GM10266 (cell line): ENCODE measurements at regions not wholly inside any gene's neighbourhood (a gene's known extent, or its start where the extent isn't known, plus 50 kb on each side); places are given as distances from the start of the nearest gene placed in this dataset.

Experiments
- DNase-seq: peaks from one replicate; pipeline ENCODE4 v3.0.0; 2012; ENCODE audit errors: extremely low spot score
- TF ChIP-seq, protein P1 (sequence below): IDR thresholded peaks from 2 replicates; pipeline ENCODE4 v1.5.1; 2012; ENCODE audit warnings: mild to moderate bottlenecking, low read depth; ENCODE audit not compliant: control insufficient read depth, insufficient read depth; ENCODE audit errors: missing control alignments

DNA sequence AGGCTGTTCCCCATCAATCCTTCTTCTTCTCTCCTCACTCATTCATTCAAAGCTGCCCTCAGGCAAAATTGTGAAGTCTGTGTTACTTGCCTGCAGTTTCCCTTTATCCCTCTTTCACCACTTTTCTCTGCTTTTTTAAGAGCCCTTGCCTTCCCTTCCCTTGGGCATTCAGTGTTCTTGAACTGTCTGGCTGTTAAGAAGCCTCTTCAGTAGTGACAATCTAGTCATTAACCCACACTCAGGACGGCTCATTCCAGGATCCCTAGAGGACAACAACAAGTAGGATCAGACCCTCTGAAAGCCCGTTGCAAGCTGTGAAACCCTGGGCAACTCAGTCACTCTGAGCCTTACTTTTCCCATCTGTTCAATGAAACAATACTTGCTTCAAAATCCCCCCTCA lies 615.7 kb downstream of the EPHA4 start:
- TF ChIP-seq, protein P1, sequence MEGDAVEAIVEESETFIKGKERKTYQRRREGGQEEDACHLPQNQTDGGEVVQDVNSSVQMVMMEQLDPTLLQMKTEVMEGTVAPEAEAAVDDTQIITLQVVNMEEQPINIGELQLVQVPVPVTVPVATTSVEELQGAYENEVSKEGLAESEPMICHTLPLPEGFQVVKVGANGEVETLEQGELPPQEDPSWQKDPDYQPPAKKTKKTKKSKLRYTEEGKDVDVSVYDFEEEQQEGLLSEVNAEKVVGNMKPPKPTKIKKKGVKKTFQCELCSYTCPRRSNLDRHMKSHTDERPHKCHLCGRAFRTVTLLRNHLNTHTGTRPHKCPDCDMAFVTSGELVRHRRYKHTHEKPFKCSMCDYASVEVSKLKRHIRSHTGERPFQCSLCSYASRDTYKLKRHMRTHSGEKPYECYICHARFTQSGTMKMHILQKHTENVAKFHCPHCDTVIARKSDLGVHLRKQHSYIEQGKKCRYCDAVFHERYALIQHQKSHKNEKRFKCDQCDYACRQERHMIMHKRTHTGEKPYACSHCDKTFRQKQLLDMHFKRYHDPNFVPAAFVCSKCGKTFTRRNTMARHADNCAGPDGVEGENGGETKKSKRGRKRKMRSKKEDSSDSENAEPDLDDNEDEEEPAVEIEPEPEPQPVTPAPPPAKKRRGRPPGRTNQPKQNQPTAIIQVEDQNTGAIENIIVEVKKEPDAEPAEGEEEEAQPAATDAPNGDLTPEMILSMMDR, result no peak

DNA sequence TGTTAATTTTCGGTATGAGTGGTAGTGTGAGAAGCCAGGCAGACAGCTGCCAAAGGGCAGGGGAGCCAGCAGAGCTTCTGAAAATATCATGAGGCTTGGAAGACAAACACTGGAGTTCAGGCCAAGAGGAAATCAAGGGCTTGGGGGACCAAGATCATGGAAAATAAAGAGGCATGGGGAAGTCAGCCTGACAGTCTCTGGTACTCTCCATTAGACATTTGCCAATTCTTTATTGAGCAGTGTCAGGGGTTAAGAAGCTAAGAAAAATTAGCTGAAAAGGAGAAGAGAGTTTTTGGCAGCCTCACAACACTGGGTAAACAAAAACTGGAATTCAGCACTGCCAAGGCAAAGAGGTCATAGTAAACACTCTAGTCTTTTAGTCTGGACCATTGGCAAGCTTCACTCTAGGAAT lies 612.7 kb downstream of the EPHA4 start:
- TF ChIP-seq, protein P1, result no peak
- no peak for DNase-seq

More for the DNA sequence above, 615.7 kb downstream of the EPHA4 start:
- no peak for DNase-seq

DNA sequence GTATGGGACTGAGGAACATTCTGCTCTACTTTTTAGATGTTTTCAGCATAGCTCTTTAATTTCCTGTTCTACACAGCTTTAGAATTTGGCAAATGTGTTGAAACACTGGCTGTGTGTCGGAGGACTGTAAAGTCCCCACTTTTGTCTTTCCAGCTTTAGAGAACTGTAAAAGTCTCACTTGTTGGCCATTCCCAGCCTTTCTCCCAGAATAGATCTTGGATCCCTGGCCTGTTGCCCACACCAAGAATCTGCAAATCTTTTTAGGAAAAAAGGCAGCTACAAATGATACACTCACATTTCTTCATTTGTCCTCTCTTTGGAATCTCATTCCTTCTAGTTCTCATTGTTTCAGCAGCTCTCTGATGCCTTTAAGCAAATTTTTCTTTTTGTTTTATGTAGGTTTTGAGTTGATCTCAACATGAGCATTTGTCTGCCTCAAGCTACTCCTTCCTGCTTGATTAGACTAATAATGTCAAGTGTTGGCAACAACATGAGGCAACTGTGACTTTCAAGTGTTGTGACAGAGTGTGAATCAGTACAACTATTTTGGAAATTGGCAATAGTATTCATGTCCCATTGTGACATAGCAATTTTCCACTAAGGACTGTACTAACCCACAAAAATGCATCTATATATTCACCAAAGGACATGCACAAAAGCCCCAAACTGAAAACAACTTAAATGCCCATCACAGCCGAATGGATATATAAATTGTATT lies 610.8 kb downstream of the EPHA4 start:
- no peak for DNase-seq
- TF ChIP-seq, protein P1, result no peak

DNA sequence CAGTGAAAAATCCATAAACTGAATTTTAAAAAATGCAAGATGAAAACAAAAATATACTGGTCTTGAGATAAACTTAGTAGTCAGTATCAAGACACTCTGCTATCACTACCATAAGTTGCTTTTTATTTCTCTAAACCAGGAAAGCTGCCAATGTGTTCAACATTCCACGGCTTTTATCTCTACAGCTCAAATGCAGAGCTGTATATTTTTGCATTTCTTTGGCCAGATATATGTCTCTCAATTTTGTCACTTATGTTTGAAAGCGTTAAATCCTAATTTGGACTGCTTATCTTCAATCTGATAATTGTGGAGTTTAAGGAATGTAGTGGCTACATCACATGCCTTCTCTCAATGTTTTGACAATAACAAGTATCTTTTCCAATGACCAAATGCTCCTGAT lies 609.5 kb downstream of the EPHA4 start:
- TF ChIP-seq, protein P1, result no peak
- no peak for DNase-seq

DNA sequence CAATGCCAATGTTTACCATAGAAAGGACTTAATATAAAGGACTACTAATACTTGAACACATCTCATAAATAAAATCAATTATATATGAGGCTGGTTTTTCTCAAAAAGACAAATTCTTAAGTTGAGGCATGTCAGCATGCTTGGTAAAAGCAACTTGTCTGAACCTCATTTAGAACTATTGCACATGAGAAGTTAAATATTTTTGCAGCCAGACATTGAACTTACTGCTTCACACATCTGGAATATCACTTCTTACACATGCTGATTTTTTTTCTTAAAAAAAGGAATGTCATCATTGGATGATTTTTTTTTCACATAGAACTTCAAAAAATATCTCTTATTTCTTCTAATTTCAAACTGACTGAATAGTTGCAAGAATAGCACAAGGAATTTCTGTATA lies 609.0 kb downstream of the EPHA4 start:
- no peak for DNase-seq
- TF ChIP-seq, protein P1, result no peak

DNA sequence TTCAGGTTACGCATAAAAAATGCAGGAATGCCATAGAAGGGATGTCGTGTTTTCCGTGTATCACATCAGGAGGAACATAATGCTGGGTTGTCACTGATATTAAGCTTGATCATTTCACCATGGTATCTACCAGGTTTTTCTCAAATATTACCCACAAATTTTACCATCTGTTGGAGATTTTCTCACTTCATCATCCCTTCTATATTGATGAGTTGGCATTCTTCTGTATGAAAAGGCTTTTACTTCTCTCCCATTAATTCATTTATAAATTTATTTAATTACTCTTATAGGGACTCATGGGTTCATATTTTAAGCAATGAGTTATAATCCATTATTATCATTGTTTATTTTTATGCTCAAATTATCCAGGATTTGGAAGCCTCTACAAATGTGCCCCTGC lies 608.2 kb downstream of the EPHA4 start:
- DNase-seq, result no peak
- TF ChIP-seq, protein P1, result no peak

DNA sequence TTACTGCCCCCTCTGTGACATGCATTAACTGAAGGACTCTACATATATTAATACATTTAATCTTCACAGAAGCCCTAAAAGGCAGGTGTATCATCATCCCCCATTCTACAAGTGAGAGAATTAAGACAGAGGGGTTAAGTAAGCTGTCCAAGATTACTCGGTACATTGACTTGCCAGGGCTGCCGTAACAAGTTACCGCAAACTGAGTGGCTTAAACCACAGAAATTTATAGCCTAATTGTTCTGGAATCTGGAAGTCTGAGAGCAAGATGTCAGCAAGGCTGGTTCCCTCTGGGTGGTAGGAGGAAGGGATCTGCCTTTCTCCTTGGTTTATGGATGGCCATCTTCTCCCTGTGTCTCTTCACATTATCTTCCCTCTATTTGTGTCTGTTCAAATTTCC lies 605.5 kb downstream of the EPHA4 start:
- no peak for DNase-seq

More for the DNA sequence above, 605.5 kb downstream of the EPHA4 start:
- TF ChIP-seq, protein P1, result no peak
